Right atrium auricular region (tissue), 2 donors: ENCODE measurements at regions not wholly inside any gene's neighbourhood (a gene's known extent, or its start where the extent isn't known, plus 50 kb on each side); places are given as distances from the start of the nearest gene placed in this dataset.

Source experiments
- DNase-seq: peaks from one replicate; pipeline ENCODE4 v3.0.0-alpha.2; 2019; ENCODE audit warnings: low spot score
- H3K27ac ChIP-seq, 2 donors: fragments of 200-600 bp; sonication (generic); 1 replicate in 1 of 2; 2 replicates in 1 of 2; pipeline ENCODE4 v1.5.1; 2016 to 2019
- H3K27me3 ChIP-seq, 2 donors: fragments of 200-600 bp; sonication (generic); one replicate each; pipeline versions ENCODE4 v1.5.1 to v1.6.0; 2017 to 2019
- H3K36me3 ChIP-seq: fragments of 200-600 bp; sonication (generic); one replicate; pipeline ENCODE4 v1.5.1; 2016
- H3K4me1 ChIP-seq, 2 donors: fragments of 200-600 bp; sonication (generic); one replicate each; pipeline versions ENCODE4 v1.5.1 to v1.6.0; 2017 to 2019
- H3K4me3 ChIP-seq, 2 donors: fragments of 200-600 bp; sonication (generic); 1 replicate in 1 of 2; 2 replicates in 1 of 2; pipeline ENCODE4 v1.5.1; 2017 to 2019; ENCODE audit warnings: mild to moderate bottlenecking in 1 of 2, moderate library complexity in 1 of 2
- H3K9me3 ChIP-seq, 2 donors: fragments of 200-600 bp; sonication (generic); one replicate each; pipeline ENCODE4 v1.5.1; 2019
- CTCF ChIP-seq, 2 donors: fragments of 200-600 bp; sonication (generic); IDR thresholded peaks; one replicate each; pipeline ENCODE4 v1.5.1; 2019; ENCODE audit warnings: antibody characterized with exemption in 2 of 2

DNA sequence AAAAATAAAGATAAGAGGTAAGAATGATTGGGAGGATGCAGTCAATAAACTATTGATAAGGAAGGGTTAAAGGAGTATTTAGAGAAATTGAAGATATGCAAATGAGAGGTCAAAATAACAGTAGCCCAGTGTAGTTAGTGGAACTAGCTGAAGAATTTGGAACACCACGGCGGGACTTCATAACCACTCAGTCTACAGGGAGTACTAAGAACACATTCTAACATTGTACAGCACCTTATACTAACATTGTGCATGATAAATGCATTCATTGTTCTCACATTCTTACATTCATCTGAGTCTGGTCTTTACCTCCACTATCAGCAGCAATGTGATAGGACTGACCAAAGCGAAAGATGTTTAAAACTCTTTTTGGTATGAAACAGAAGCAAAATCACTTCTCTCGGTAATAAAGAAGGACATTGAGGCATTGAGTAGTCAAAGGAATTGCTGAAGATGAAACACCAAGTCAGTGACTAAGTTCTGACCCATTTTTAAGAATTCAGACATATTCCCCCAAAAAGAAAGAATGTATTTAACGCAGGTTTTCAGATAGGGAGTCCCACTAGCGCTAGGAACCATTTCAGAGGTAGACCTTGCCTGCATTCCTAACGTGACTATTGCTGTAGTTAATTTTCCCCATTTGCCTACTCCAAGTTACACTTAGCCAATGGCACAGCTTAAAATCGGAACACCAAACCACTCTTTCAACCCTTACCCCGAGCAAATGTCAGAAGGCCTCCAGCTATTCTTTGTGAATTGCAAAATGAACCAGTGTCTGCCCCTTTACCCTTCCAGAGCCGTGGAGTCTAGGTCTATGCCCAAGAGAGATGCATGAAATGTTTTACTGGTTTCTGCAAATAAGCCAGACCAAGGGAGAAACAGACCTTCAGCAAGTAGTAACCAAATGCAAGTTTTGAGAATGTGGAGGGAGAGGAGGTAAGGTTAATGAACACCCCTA is 108.8 kb upstream of the IRF2BP2 start:
- Histone ChIP-seq H3K4me3 (no peak overlapping the region), H3K36me3 (no peaks in the 10 kb centered on the region), H3K27me3 (no peaks in the 10 kb centered on the region), H3K27ac (peak overlapping the region; percentile 92 to 100), H3K4me1 (peaks cover 0 to 86% of the 10 kb centered on the region in 2 donors), H3K9me3 (no peaks in the 10 kb centered on the region)
- DNase-seq, result no peak
- TF ChIP-seq CTCF (IDR thresholded peaks at IDR 0.05), result no peak

GRCh38 chr1:234716908-234717375 is 107.0 kb upstream of the IRF2BP2 start:
- Histone ChIP-seq H3K36me3 (no peaks in the 10 kb centered on the region), H3K4me1 (peaks cover 0 to 67% of the 10 kb centered on the region in 2 donors), H3K4me3 (no peak overlapping the region), H3K27ac (peak overlapping the region; percentile 92 to 100), H3K27me3 (no peaks in the 10 kb centered on the region), H3K9me3 (no peaks in the 10 kb centered on the region)
- TF ChIP-seq CTCF (IDR thresholded peaks at IDR 0.05), result no peak
- no peak for DNase-seq

DNA sequence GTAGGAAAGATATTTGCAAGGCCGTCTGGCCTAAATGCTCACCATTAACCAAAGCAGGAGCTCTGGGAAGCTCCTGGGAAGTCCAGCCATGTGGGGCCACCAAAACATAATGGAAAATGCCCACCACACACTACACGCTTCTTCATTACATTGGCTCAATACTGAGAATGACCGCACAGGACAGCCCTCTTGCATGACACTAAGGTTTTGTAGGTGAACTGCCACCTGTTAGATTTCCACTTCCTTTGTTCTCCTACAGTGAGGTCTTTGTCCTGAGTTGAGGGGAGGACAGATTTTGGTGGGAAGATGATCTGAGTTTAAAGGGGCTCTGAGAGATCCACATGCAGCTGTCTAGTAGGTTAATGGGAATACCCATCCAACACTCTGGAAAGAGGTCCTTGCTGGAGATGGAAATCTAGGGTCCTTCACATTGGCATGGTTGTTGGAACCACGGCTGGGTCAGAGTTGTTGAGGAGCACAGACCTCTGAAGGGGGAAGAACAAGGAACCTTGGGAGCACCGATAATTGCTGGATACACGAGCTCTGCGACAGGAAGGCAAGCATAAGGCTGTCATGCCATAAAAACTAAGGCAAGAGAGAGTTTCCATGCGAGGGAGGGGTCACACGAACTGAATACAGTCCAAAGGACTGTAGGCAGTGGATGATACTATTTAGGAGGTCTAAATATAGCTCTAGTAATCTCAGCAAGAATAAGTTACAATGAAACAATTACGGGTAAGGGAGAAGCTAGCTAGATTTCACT is 105.5 kb upstream of the IRF2BP2 start:
- no peak for TF ChIP-seq CTCF (IDR thresholded peaks at IDR 0.05)
- Histone ChIP-seq H3K27me3 (no peaks in the 10 kb centered on the region), H3K4me1 (peaks cover 0 to 52% of the 10 kb centered on the region in 2 donors), H3K4me3 (no peak overlapping the region), H3K36me3 (no peaks in the 10 kb centered on the region), H3K27ac (peak overlapping the region; percentile 92 to 100), H3K9me3 (no peaks in the 10 kb centered on the region)
- no peak for DNase-seq

DNA sequence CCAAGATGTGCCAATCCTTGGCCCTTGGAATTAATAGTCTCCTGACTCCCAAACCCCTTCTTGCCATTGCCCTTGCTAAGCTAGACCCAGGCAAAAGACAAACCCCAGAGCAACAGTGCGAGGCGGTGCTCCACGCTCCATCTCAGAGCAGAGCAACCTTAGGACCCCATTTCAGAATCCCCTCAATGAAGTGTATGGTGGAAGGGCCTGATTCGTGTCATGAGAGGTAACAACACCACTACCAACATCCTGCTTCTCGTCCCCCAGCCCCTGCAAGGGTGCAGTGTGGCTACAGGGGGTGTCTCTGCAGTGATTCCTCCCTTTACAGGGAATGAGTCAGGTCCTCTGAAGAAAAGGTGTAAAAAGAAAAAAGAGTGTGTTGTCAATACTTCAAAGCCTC is 103.9 kb upstream of the IRF2BP2 start:
- peaks cover 0 to 48% of the 10 kb centered on the region in 2 donors for H3K4me1 ChIP-seq
- H3K4me3 ChIP-seq, result no peak overlapping the region
- H3K9me3 ChIP-seq, result no peaks in the 10 kb centered on the region
- H3K36me3 ChIP-seq, result no peaks in the 10 kb centered on the region
- H3K27ac ChIP-seq, result no peak overlapping the region
- no peak for TF ChIP-seq CTCF (IDR thresholded peaks at IDR 0.05)
- no peaks in the 10 kb centered on the region for H3K27me3 ChIP-seq
- DNase-seq, result no peak

- Histone ChIP-seq H3K9me3 (no peaks in the 10 kb centered on the region), H3K4me1 (peaks cover 0 to 43% of the 10 kb centered on the region in 2 donors), H3K27me3 (no peaks in the 10 kb centered on the region), H3K4me3 (no peak overlapping the region), H3K36me3 (no peaks in the 10 kb centered on the region), H3K27ac (no peak overlapping the region)
- no peak for TF ChIP-seq CTCF (IDR thresholded peaks at IDR 0.05)
- DNase-seq, result no peak
Observed at GRCh38 chr1:234713440-234713839, 103.5 kb upstream of the IRF2BP2 start.
